Fibroblast of skin of abdomen (primary cell): ENCODE measurements at regions not wholly inside any gene's neighbourhood (a gene's known extent, or its start where the extent isn't known, plus 50 kb on each side); places are given as distances from the start of the nearest gene placed in this dataset.

ENCODE experiments used
- DNase-seq: peaks from one replicate; pipeline ENCODE4 v3.0.0-alpha.2; 2013

DNA sequence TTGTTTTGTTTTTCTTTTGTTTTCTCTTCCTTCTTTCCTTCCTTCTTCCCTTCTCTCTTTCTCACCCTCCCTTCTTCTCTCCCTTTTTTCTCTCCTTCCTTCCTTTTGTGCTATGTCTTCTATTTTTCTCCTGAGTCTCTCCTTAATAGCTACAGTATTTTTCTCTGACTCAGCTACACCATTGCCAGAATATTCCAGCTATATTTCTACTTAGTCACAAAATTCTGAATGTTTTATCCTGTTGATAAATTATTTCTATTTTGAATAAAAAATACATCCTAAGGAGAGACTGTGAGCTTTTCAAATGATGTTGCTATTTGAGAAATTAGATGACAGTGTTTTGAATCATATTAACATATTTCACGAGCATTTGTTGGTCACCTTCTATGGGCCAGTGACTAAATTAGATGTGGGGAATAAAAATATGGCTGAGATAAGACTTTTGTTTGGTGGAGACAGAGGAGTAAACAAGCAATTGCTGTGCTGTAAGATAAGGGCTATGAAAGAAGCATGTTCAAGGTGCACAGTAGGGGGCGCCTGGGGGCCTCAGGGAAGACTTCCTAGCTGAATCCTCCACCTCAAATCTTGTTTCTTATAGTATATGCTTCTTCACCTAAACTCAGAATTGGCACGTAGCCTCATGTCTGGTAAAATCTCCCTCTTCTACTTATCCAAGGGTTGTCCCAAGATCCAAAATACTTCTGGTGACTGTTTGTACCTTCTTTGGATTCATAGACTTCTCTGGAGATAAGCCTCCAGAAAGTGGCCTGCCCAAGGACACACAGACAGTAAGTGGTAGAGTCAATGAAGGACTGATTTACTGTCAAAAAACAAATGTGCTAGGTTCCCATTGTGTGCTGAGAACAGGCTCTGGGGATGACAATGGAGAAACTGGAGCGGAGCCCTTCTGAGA, 115.5 kb upstream of the CREB5 start:
- DNase-seq: peak; percentile 38

DNA sequence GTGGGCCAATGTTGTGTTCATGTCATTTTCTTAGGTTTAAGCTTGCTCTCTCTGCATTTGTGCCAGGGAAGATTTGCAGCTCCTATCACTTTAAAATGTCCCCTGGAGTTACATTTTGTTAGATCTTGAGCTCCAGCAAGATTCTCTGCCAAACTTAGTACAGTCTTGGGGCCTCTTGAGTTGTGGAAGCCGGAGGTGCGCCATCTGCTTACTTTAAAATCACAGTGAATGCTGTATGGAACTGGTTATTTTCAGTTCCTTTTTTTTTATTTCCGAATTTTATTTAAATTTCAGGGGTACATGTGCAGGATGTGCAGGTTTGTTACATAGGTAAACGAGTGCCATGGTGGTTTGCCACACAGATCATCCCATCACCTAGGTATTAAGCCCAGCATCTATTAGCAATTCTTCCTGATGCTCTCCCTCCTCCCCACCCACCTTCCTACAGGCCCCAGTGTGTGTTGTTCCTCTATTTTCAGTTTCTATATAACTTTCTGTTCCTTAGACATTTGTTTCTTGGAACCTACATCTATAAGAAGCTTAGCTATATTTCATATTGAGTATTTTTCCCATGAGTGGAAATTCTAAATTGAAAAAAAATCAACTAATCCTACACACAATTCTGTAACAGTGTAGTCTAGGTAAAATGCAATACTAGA, 114.4 kb upstream of the CREB5 start:
- DNase-seq: no peak

DNA sequence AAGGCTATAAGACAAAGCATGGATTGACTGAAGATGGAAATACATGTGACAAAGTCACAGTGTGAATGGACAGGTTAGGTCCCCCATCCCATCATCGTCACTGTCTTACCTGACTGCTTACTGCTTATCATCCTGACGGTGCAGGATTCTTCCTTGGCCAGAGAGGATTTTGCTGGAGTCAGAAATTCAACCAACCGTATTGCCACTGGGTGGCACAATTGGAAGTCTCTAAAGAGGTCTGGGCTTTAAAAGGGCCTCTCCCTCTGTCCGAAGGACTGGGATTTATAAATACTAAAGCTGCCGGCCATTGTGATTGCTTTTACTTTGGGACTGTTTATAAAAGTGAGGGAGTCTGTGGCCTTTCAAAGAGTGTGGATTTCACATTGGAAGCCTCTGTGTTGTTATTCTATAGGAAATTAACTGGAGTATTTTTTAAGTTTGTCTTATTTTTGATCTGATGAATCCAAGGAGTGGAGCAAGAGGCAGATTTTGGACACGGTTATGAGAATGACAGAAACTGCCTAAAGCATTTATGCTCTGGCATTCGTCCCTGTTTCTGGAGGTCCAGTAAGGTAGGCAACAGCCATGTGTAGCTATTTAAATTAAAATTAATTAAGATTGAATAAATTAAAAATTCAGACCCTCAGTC, 113.3 kb upstream of the CREB5 start:
- peak; percentile 65 for DNase-seq

DNA sequence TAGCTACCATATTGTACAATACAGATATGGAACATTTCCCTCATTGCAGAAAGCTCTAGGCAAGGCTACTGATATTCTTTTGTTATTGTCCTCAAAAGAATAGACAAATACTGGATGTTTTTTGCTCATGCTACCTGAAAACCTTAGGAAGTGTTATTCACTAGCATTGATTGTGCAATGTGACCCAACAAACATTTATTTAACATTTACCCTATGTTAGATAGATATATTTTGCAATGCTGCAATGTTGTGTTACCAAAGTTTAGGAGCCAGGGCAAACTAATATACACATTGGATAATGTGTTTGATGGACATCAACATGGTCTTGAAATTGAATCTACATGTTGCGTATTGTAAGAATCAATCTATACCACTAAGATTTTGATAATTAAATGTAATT, 112.8 kb upstream of the CREB5 start:
- no peak for DNase-seq

DNA sequence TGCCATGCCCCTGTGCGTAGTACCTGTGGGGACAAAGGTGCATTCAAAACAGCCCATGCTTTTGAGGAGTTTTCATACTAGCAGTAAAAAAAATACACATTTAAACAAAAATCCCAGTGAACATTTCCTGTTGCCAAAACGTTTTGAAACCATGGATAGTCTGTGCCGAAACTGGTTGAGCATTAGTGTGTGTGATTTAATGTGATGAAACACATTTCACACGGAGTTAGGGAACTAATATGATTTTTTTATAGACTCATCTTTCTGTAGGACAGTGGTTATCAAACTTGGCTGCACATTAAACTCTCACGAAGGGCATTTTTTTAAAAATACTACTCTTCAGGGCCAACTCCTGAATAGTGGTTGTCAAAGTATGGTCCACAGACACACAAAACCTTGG, 111.8 kb upstream of the CREB5 start:
- no peak for DNase-seq

DNA sequence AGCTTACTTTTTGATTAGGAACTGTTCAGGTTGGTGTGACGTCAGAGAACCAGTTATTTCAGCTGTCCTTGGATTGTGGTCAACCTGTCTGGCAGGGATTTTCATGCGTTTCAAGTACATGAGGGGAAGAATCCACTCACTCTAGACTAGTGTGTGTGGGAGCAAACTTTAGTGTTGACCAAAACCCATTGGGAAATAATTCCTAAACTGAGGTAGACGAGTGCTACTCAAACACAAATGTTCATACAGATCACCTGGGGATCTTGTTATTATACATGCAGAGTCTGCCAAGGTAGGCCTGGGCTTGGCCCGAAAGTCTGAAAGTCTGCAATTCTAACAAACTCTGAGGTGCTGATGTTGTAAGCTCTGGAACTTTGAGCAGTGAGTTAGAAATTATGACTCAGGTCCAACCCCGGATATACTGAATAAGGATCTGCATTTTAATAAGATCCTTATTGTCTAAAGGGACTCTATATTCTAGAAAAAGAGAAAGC, 111.1 kb upstream of the CREB5 start:
- DNase-seq: peak; percentile 64

DNA sequence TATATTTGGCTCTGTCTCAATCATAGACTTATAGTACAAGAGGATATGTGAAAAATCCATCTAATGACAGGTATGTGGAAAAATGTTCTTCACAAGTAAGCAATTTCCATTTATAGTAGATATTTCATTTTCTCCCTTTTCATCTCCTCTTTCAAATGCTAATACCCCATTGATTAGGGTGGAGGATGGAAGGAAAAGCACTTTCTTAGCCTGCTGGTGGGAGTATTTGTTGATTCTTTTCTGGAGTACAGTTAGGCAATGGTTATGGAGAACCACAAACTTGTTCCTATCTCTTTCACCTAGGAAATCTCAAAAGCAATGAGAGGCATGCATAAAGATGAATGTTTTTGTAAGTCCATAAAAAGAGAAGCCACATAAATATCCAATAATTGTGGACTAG, 108.0 kb upstream of the CREB5 start:
- DNase-seq: no peak

DNA sequence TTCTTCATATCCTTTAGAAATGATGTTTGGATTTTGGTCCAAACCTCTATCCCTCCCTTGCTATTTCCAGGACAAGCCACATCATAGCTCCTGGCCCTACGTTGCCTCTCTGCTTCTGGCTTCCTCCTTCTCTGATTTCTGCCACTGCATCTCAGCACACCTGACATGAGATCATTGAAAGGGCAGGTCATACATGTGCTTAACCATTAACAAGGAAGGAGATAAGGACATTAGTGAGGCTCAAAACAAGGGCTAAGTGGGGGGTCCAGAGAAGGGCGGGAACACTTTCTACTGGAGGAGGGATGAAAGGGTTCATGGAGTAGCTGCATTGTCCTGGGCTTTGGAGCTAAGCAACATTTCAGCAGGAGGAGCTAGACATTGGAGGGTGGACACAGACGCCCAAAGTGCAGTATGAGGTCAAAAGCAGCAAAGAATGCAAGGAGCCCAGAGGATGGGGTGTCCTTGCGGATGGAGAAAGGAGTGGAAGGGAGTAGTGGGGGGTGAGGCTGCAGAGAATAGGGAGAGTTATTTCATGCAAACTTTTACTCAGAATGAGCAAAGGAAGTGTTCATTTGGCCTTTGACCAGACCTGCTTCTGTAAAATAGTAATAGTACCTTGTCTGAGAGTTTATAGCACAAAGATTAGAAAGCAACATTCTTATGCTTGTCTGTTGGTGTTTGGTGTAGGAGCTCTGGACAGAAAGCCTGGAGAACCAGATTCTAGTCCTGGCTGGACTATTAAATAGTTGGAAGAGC, 102.4 kb upstream of the CREB5 start:
- no peak for DNase-seq

DNA sequence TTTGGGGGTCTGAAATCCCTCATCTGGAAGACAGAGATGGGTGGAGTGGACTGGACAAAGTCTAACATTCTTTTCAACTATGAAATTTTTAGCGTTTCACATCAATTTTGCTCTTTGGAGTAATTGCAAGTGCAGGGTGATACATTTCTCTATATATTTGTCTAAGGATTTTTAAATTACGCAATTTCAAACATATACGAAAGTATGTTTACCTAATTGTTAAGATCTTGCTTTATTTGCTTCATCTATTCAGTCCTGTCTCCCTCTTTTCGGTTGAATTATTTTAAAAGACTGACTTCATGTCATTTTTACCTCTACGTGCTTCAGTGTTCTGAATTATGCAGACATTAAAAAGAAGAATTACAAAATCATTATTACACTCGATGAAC, 101.9 kb upstream of the CREB5 start:
- no peak for DNase-seq

DNA sequence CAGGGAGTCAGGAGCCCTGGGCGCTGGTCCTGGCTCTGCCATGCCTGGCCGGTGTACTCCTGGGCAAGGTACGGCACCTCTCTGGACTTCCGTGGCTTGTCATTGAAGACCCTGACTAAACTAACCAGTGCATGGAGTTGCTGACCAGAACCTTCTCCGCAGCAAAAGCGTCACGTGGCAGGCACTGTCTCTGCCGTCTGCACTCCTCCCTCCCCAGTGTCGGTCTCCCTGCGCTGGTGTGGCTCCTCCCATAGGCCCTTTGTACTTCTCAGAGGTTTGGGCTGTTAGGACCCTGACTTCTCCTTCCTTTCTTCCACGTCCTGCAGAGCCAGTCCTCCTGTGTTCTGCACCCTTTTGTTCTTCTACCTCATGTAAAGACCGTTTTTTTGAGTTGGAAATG, 100.6 kb upstream of the CREB5 start:
- DNase-seq: no peak

DNA sequence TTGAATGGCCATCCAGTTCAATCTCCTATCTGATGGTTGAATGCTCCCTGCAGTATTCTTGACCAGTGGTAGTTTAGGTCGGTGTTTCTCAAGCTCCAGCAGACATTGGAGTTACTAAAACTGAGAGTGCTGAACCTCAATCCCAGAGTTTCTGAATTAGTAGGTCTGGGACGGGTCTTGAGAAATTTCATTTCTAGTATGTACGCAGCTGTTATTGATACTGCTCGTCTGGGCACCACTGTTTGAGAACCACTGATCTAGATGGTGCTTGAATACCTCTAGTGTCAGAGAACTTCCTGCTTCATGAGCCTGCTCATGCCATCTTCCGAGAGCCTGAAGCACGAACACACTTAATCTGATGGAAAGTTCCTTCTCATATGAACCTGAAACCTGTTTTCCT, 99.4 kb upstream of the CREB5 start:
- DNase-seq: no peak

DNA sequence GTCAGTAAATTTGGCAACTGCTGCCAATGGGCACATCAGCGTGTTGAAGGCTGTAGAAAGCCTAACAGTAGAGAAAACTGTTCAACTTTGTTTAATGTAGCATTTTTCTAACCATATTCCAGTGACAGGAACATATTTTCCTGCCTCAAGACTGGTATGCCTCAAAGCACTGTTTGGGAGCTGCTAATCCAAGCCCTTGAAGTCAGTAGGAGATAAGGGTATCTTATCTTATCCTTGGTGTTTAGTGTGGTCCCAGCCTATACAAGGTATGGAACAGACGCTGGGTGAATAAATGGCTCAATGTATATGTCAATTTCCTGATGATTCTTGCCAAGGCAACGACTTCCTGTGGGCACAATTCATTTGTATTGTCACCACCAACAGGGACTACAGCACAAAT, 97.5 kb upstream of the CREB5 start:
- DNase-seq: no peak

DNA sequence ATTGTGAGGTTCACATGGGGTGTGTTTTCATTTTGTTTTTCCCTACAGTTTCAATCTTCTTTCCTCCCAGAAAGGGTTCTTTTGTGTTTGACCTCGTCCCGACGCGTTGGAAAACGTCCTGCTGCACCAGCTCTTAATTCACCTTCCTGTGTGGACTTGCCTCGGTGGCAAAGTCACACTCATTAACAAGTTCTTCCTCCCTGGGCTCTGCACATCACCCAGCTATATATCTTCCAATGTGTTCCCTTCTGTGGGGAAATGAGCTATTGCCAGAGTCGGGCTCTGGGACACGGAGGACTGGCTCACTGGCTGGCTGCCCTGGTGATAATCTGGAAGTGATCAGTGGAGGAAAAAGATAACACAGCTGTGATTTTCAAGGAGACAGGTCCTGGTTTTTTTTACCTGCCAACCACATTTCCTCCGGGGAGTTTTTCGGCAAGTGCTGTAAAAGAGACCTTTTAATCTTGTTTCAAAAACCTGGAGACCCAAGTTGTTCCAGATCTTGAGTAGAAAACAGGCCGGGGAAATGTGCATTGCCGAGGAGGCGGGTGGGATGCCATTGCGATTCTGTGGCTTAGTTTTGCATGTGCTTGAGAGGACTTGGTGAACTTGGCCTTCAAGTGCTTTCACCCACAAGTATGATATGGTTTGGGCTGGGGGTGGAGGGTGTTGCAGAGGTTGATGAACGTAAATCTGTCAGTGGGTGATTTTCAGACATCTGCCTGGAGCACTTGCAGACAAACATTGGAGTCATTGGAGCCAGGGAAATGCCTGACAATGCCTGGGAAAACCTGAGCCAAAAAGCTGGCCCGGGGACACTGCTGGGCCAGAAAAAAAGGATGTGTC, 96.5 kb upstream of the CREB5 start:
- peak; percentile 92 for DNase-seq

DNA sequence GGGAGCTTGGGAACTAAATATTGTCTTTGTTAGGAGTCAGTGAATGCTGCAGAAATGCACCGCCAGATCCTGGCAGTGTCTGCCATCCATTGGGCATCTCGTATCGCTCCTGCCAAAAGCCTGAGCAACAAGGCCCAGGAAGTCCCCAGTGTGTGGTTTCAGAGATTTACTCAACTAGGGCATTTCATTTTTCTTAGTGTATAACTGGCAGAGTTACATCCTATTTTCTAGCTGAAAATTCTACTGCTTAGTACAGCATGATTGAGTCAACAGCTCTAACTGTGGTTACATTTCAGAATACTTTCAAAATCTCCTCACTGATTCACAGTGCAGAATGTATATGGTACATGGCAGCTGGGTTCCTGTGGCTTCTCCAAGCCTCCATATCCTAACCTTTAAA, 95.8 kb upstream of the CREB5 start:
- DNase-seq: peak; percentile 82

DNA sequence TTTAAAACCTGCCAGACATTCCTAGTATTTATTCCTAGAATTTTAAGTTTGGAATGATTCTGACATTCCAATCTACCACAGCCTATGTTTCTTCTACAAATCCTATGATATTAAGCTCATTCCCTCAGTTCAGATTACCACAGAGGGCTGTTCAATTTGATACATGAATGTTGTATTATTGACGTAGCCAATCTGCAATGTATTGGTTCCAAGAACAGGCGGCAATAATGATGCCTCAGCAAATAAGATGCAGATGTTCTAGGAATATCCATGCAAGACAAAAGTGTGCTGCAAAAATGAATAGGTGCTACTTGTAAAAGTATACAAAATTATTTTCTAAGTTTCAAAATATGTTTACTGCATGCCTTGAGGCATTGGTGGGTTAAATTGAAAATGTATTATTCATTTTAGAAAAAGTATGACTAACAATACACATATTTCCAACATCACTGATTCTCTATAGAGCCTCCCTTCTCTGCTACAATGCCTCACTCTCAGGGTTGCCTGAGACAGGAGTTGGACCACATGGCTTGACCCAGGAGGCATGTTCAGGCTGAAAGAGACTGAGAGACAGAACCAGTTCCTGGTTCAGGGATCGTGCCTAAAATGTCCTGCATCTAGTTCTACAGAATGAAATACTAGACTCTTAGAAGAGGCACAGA, 94.1 kb upstream of the CREB5 start:
- DNase-seq: peak; percentile 38

DNA sequence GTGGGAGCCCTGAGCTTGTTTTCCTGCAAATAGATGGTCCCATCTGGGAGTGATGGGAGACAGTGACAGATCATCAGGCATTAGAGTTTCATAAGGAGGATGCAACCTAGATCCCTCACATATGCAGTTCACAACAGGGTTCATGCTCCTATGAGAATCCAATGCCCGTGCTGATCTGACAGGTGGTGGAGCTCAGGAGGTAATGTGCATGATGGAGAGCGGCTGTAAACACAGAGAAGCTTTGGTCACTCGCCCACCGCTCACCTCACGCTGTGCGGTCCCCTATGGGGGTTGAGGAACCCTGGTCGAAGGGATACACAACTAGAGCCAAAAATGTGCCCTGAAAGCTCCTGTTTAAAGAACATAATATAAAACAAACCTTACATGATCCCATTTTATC, 88.5 kb upstream of the CREB5 start:
- DNase-seq: no peak

DNA sequence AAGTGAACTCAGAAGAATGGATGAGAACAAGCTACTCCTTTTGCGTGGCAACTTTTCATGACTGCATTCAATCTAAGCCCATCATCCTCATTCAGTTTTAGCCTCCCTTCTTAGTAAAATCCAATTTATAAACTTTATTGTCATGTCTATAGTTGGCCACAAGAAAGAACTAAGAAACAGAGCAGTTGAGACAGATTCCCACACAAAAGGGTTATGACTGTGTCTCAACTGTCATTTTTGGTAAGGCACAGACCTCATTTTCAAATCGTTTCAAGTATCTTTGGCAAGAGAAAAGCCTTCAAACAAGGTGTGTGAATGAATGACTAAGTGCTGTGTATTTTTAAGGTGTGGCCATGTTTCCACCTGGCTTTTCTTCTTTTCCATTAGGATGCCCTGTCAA, 84.2 kb upstream of the CREB5 start:
- DNase-seq: no peak

DNA sequence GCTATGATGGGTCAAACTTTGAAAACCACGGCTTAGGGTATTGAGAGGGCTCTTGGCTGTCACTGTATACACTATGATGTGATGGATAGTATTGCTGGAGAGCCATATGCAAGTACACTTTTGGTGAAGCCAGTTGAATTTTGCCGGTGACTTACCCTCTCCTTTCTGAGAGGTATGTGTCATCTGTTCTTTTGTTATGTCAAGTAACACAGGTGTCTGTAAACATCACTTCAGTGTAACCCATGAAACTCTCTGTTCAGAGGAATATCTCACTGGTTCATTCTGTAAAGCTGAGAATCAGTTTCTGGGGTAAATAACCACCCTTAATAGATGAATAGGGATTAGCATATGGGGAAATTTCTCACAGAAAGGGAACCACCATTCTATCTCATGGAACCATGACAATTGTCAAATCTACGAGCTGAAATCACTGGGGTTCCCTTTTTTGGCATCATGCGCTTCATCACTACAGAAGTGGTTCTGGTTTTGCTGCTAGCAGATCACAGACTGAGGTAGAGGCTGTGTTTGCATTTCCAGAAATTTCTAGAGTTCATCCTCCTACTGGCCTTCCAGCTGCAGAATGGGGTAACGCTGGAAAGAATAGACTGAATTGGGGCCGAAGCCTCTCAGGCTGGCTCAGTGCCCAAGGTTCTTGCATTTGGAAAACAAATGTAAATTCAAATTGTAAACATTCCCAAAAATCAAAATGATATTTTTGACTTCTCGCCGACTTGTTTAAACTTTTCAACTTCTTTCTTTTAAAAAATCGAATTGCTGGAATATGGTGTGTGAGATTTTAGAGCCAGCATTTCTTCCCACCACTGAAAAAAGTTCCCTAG, 83.3 kb upstream of the CREB5 start:
- DNase-seq: no peak

DNA sequence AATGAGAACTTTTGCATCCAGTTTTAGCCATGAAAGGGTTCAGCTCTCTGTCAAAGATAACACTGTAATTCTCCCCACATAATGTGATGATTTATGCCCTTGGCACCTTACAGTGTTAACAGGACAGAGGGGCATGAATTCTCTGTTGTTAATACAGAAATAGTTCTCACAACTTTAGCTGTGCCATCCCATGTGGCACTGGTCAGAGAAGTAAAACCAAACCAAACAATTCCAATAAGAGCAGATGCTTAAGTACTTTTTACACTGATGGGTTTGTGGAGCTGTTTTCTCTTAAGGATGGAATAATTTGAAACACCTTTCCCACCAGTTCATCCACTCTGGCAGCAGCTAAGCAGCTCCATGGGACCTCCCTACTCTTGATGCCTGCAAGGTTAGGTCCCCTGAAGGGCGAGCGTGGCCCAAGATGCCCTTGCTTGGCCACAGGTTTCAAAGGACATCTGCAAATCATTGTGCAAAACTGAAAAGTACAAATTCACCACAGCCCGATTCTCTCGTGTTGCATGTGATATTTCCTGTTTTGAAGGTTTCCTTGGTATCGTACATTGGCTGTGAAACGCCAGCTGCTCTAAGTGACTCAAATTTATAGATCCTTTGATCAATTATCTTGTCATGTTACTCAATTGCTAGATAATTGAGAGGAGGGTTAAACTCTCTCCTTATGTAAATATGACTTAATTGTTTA, 82.5 kb upstream of the CREB5 start:
- peak; percentile 37 for DNase-seq
